Mesenchymal stem cell (in vitro differentiated cells and primary cell): ENCODE measurements at regions not wholly inside any gene's neighbourhood (a gene's known extent, or its start where the extent isn't known, plus 50 kb on each side); places are given as distances from the start of the nearest gene placed in this dataset.

Experiments used
- DNase-seq: peaks from one replicate; pipeline ENCODE4 v3.0.0-alpha.2; 2013
- H2AFZ ChIP-seq: one replicate; pipeline ENCODE4 v1.6.1; 2013; ENCODE audit warnings: low read depth, mild to moderate bottlenecking, control low read depth, inconsistent platforms, low read length, moderate library complexity
- H2AK5ac ChIP-seq: 2 replicates; pipeline ENCODE4 v1.6.1; 2013; ENCODE audit warnings: low read length, moderate library complexity, mild to moderate bottlenecking, inconsistent platforms; ENCODE audit not compliant: severe bottlenecking
- H2BK120ac ChIP-seq: one replicate; pipeline ENCODE4 v1.6.1; 2013; ENCODE audit warnings: low read depth, mild to moderate bottlenecking, inconsistent platforms, low read length, moderate library complexity
- H2BK12ac ChIP-seq, 2 experiments: one replicate each; pipeline ENCODE4 v1.6.1; 2013; ENCODE audit warnings: inconsistent platforms in 2 of 2, low read length in 2 of 2, mild to moderate bottlenecking in 2 of 2, moderate library complexity in 2 of 2, control low read depth in 1 of 2
- H2BK15ac ChIP-seq: one replicate; pipeline ENCODE4 v1.6.1; 2013; ENCODE audit warnings: mild to moderate bottlenecking, low read depth, inconsistent platforms; ENCODE audit not compliant: poor library complexity, severe bottlenecking
- H2BK5ac ChIP-seq: 2 replicates; pipeline ENCODE4 v1.6.1; 2013; ENCODE audit warnings: low read depth, mild to moderate bottlenecking, low read length, control low read depth, inconsistent platforms; ENCODE audit not compliant: poor library complexity, severe bottlenecking
- H3K14ac ChIP-seq, 2 experiments: one replicate each; pipeline ENCODE4 v1.6.1; 2013; ENCODE audit warnings: inconsistent platforms in 2 of 2, low read length in 2 of 2, control low read depth in 1 of 2, mild to moderate bottlenecking in 1 of 2, moderate library complexity in 1 of 2
- H3K18ac ChIP-seq, 2 experiments: one replicate each; pipeline ENCODE4 v1.6.1; 2013; ENCODE audit warnings: inconsistent platforms in 2 of 2, low read length in 2 of 2, control low read depth in 1 of 2, low read depth in 1 of 2, mild to moderate bottlenecking in 1 of 2
- H3K23ac ChIP-seq, 2 experiments: one replicate each; pipeline ENCODE4 v1.6.1; 2013; ENCODE audit warnings: inconsistent platforms in 2 of 2, low read length in 2 of 2, mild to moderate bottlenecking in 2 of 2, moderate library complexity in 2 of 2, control low read depth in 1 of 2
- H3K27ac ChIP-seq: 2 replicates; pipeline ENCODE4 v1.5.1; 2013; ENCODE audit warnings: mild to moderate bottlenecking, moderate library complexity, low read length, control low read depth, inconsistent platforms; ENCODE audit not compliant: poor library complexity, severe bottlenecking
- H3K27me3 ChIP-seq, 2 experiments: 2 replicates each; pipeline versions ENCODE4 v1.6.1 to v1.7.0; 2013; ENCODE audit warnings: low read length in 2 of 2, mild to moderate bottlenecking in 2 of 2, moderate library complexity in 2 of 2, control low read depth in 1 of 2, inconsistent platforms in 1 of 2; ENCODE audit not compliant: control insufficient read depth in 1 of 2, insufficient read depth in 1 of 2
- H3K36me3 ChIP-seq, 2 experiments: 2 replicates each; pipeline versions ENCODE4 v1.6.1 to v1.7.0; 2013; ENCODE audit warnings: low read length in 2 of 2, control low read depth in 1 of 2, inconsistent platforms in 1 of 2, low read depth in 1 of 2, mild to moderate bottlenecking in 1 of 2; ENCODE audit not compliant: insufficient read depth in 2 of 2, control insufficient read depth in 1 of 2
- H3K4ac ChIP-seq, 2 experiments: one replicate each; pipeline ENCODE4 v1.6.1; 2013; ENCODE audit warnings: inconsistent platforms in 2 of 2, low read length in 2 of 2, mild to moderate bottlenecking in 2 of 2, moderate library complexity in 2 of 2, control low read depth in 1 of 2, low read depth in 1 of 2
- H3K4me1 ChIP-seq: 2 replicates; pipeline ENCODE4 v1.6.1; 2013; ENCODE audit warnings: low read depth, low read length, control low read depth; ENCODE audit not compliant: control insufficient read depth, insufficient read depth
- H3K4me2 ChIP-seq: 2 replicates; pipeline ENCODE4 v1.6.1; 2013; ENCODE audit warnings: low read length, mild to moderate bottlenecking, inconsistent platforms; ENCODE audit not compliant: poor library complexity, severe bottlenecking
- H3K4me3 ChIP-seq, 2 experiments: 2 replicates each; pipeline versions ENCODE4 v1.5.1 to v1.7.0; 2013; ENCODE audit warnings: low read length in 2 of 2, mild to moderate bottlenecking in 2 of 2, control low read depth in 1 of 2, low read depth in 1 of 2; ENCODE audit not compliant: insufficient read depth in 1 of 2
- H3K79me1 ChIP-seq: replicated peaks from 2 replicates; pipeline ENCODE4 v1.6.1; 2013; ENCODE audit warnings: mild to moderate bottlenecking, control low read depth, low read length, inconsistent platforms; ENCODE audit not compliant: poor library complexity, severe bottlenecking
- H3K9ac ChIP-seq: 2 replicates; pipeline ENCODE4 v1.7.0; 2013; ENCODE audit warnings: mild to moderate bottlenecking, low read length, moderate library complexity
- H3K9me3 ChIP-seq: 2 replicates; pipeline ENCODE4 v1.7.0; 2013; ENCODE audit warnings: mild to moderate bottlenecking, low read length; ENCODE audit not compliant: control insufficient read depth
- H4K8ac ChIP-seq: one replicate; pipeline ENCODE4 v1.6.1; 2013; ENCODE audit warnings: inconsistent platforms, mild to moderate bottlenecking, low read length, moderate library complexity
- H4K91ac ChIP-seq: one replicate; pipeline ENCODE4 v1.6.1; 2013; ENCODE audit warnings: mild to moderate bottlenecking, low read length, inconsistent platforms
- WGBS: methylation state at CpG from one replicate; pipeline ENCODE4 v1.1.7; 2013; ENCODE audit warnings: mixed read lengths; 5-methylcytosine and 5-hydroxymethylcytosine counted together

DNA sequence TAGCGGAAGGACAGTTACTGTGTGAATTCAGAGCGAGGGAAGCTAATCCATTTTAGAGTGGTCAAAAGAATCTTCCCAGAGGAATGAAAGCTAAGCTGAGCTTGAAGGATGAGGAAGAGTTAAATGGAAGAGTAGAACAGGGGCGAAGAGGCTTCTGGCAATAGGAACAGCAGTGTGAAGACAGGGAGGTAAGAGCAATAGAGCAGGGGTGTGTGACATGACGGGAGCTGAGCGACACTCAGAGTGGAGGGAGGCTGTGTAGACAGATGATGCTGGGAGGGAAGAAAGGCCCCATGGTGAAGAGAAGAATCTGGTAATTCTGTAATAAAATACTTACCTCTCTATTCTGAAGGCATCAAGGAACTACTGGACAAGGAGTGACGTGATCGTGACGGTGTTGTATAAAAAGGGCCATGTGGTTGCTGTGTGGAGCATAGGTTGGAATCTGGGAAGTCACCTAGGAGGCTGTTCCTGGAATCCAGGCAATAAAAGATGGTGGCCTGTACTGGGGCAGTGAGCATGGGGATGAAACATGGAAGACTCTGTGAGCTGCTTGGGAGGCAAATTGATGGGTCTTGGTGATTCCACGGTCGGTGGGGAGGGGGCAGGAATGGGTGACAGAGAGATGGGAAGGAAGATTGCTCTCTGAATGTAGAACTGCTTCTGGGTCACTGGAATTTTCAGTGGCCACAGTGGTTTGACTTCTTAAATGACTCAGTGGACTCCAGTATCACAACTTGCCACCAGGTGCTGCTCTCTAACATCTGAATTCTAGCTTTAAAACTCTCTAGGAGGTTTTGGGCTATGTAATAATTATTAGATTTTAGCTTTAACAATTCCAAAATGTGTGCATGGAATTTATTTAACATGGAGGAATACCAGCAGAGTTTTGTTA lies 164.1 kb downstream of the ATP23 start:
- no peak overlapping the region for H3K14ac ChIP-seq
- 93% methylated on average over 10 of the region's 10 CpGs for WGBS
- H3K4me1 ChIP-seq, result no peaks in the 10 kb centered on the region
- H2BK12ac ChIP-seq, result no peak overlapping the region
- no peak overlapping the region for H2AK5ac ChIP-seq
- no peak overlapping the region for H2BK5ac ChIP-seq
- H3K27me3 ChIP-seq, result no peaks in the 10 kb centered on the region
- H3K9ac ChIP-seq, result no peak overlapping the region
- no peak overlapping the region for H3K4me2 ChIP-seq
- no peak overlapping the region for H3K4ac ChIP-seq
- no peaks in the 10 kb centered on the region for H3K36me3 ChIP-seq
- H3K9me3 ChIP-seq, result peaks cover 6% of the 10 kb centered on the region
- DNase-seq, result peak; percentile 4
- no peak overlapping the region for H3K4me3 ChIP-seq
- H3K23ac ChIP-seq, result no peak overlapping the region
- H2BK15ac ChIP-seq, result no peak overlapping the region
- no peak overlapping the region for H3K27ac ChIP-seq
- H2BK120ac ChIP-seq, result no peak overlapping the region
- H4K91ac ChIP-seq, result no peak overlapping the region
- H3K18ac ChIP-seq, result no peak overlapping the region
- no peaks in the 10 kb centered on the region for H3K79me1 ChIP-seq
- no peak overlapping the region for H4K8ac ChIP-seq
- H2AFZ ChIP-seq, result no peak overlapping the region

DNA sequence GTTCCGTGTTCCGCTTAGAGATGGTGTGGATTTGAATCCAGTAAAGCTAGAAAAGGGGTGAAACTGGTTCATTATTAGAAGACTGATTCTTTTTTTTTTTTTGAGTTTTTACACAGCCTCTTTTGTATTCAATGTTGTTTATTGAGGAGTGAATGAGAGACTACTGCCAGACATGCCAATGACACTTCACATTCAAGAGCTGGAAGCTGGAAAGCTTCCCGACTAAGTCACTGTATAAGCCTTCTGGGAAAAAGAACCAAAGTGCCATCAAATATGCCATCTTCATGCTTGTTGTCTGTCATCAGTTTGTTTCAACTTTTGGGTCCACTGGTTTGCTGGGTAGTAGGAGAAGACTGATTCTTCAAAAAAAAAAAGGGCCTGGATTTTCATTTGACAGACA lies 164.8 kb downstream of the ATP23 start:
- no peak overlapping the region for H3K23ac ChIP-seq
- no peak overlapping the region for H3K18ac ChIP-seq
- H3K27ac ChIP-seq, result no peak overlapping the region
- no peak overlapping the region for H2BK120ac ChIP-seq
- no peaks in the 10 kb centered on the region for H3K79me1 ChIP-seq
- DNase-seq, result no peak
- no peak overlapping the region for H4K91ac ChIP-seq
- H3K9me3 ChIP-seq, result peaks cover 6% of the 10 kb centered on the region
- no peak overlapping the region for H3K4me3 ChIP-seq
- H3K14ac ChIP-seq, result no peak overlapping the region
- no peak overlapping the region for H3K4ac ChIP-seq
- H2BK12ac ChIP-seq, result no peak overlapping the region
- no peak overlapping the region for H2BK15ac ChIP-seq
- H3K4me1 ChIP-seq, result no peaks in the 10 kb centered on the region
- no peaks in the 10 kb centered on the region for H3K36me3 ChIP-seq
- H2AFZ ChIP-seq, result no peak overlapping the region
- H4K8ac ChIP-seq, result no peak overlapping the region
- WGBS, result 98% methylated on average over 2 of the region's 3 CpGs
- no peak overlapping the region for H2AK5ac ChIP-seq
- no peak overlapping the region for H2BK5ac ChIP-seq
- H3K27me3 ChIP-seq, result no peaks in the 10 kb centered on the region
- no peak overlapping the region for H3K4me2 ChIP-seq
- no peak overlapping the region for H3K9ac ChIP-seq

DNA sequence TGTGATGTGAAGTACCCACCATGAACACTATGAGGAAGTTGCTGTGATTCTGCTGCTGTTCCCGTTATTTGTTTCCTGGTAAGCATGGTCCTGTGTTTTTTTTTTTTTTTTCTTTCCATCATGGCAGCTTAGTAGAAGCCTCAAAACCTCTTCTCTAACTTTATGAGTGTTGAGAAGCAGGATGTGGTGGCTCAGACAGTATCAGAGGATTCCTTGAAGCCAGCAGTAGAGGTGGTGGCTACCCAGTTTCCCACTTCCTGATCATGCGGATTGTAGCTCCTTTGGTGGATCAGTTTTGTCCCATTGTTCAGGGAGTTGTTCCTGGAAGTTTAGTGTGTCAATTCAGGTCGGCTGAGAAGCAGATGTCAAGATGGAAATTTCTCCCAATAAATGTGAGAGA lies 175.8 kb downstream of the ATP23 start:
- DNase-seq, result no peak
- Histone ChIP-seq H2BK120ac (no peak overlapping the region), H3K4me2 (no peak overlapping the region), H3K4ac (no peak overlapping the region), H2BK15ac (no peak overlapping the region), H3K18ac (no peak overlapping the region), H2BK5ac (no peak overlapping the region), H2BK12ac (no peak overlapping the region), H3K4me3 (no peak overlapping the region), H3K9me3 (peaks cover 5% of the 10 kb centered on the region), H2AFZ (no peak overlapping the region), H3K79me1 (no peaks in the 10 kb centered on the region), H4K8ac (no peak overlapping the region), H3K27ac (no peak overlapping the region), H3K23ac (no peak overlapping the region), H3K14ac (no peak overlapping the region), H3K4me1 (no peaks in the 10 kb centered on the region), H2AK5ac (no peak overlapping the region), H4K91ac (no peak overlapping the region), H3K27me3 (no peaks in the 10 kb centered on the region), H3K36me3 (no peaks in the 10 kb centered on the region), H3K9ac (no peak overlapping the region)
- 71% methylated on average over 2 of the region's 3 CpGs for WGBS

DNA sequence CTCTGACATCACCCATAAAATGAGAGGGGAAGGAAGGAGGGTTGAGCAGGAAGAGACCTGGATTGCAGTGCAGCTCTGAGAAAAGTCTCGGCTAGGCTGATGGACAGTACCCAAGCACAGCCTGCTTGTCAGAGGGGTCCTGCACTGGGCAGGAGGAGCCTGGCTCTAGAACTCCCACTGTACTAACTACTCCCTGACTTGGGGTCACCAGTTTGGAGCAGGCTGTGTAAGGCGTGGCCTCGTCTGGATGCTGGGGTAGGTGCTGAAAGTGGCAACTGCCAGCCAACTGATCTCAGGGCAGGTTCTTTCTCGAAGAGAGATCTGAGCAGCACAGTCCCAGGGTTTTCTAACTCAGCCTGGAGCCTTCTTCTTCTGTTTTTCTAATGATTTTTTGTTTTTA lies 176.3 kb downstream of the ATP23 start:
- 87% methylated on average over 4 of the region's 4 CpGs for WGBS
- H2BK15ac ChIP-seq, result no peak overlapping the region

More for the DNA sequence above, 176.3 kb downstream of the ATP23 start:
- no peak overlapping the region for H2AK5ac ChIP-seq
- H3K14ac ChIP-seq, result no peak overlapping the region
- H3K4ac ChIP-seq, result no peak overlapping the region
- H3K79me1 ChIP-seq, result no peaks in the 10 kb centered on the region
- no peaks in the 10 kb centered on the region for H3K36me3 ChIP-seq
- H3K27ac ChIP-seq, result no peak overlapping the region
- H3K23ac ChIP-seq, result no peak overlapping the region
- no peak overlapping the region for H2BK5ac ChIP-seq
- H3K27me3 ChIP-seq, result no peaks in the 10 kb centered on the region
- H2BK12ac ChIP-seq, result no peak overlapping the region
- no peaks in the 10 kb centered on the region for H3K4me1 ChIP-seq
- no peak overlapping the region for H4K8ac ChIP-seq
- H2BK120ac ChIP-seq, result no peak overlapping the region
- no peak overlapping the region for H4K91ac ChIP-seq
- no peak overlapping the region for H3K4me3 ChIP-seq
- H3K9me3 ChIP-seq, result peaks cover 5% of the 10 kb centered on the region
- no peak overlapping the region for H3K4me2 ChIP-seq
- no peak overlapping the region for H3K18ac ChIP-seq
- DNase-seq, result no peak
- no peak overlapping the region for H3K9ac ChIP-seq
- no peak overlapping the region for H2AFZ ChIP-seq
